Stimulated activated CD8-positive, alpha-beta memory T cell treated with anti-CD3 and anti-CD28 coated beads, Interleukin-4, amount 100 ng/mL, for 24 hours (primary cell): ENCODE measurements at regions not wholly inside any gene's neighbourhood (a gene's known extent, or its start where the extent isn't known, plus 50 kb on each side); places are given as distances from the start of the nearest gene placed in this dataset.

Source experiments
- DNase-seq: peaks from one replicate; pipeline ENCODE4 v3.0.0-alpha.2; 2020; ENCODE audit warnings: low read depth

DNA sequence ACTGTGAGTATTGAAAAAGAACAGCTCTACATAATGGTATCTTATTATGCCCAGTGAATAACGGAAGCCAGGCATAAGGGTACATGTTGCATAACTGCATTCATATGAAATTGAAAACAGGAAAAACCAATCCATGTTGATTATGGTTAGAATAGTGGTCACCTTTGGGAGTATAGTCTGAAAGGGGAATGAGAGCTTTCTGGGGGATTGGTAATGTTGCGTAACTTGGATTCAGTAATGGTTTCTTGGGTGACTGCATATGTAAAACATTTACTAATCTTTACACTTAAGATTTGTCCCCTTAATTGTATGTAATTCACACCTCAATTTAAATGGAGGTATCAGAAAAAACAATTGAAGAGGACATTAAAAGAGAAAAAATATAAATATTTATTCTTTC lies 292.1 kb downstream of the LMO4 start:
- no peak for DNase-seq

DNA sequence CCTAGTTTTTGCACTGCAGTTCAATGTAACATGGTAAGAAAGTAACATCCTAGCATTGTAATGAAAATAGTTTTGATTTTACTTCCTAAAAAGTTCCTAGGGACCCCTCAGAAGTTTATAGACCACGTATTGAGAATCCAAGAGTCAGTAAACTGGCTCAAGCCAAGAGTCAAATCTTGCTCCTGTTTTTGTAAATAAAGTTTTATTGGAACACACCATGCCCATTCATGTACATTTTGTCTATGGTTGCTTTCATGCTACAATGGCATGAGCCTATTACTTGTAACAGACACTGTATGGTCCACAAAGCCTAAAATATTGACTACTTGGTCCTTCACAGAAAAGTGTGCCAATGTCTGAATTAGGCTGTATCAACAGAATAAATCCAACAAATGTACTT lies 301.0 kb downstream of the LMO4 start:
- no peak for DNase-seq

- no peak for DNase-seq
These were observed 303.6 kb downstream of the LMO4 start for GRCh38 chr1:87632232-87632631.

DNA sequence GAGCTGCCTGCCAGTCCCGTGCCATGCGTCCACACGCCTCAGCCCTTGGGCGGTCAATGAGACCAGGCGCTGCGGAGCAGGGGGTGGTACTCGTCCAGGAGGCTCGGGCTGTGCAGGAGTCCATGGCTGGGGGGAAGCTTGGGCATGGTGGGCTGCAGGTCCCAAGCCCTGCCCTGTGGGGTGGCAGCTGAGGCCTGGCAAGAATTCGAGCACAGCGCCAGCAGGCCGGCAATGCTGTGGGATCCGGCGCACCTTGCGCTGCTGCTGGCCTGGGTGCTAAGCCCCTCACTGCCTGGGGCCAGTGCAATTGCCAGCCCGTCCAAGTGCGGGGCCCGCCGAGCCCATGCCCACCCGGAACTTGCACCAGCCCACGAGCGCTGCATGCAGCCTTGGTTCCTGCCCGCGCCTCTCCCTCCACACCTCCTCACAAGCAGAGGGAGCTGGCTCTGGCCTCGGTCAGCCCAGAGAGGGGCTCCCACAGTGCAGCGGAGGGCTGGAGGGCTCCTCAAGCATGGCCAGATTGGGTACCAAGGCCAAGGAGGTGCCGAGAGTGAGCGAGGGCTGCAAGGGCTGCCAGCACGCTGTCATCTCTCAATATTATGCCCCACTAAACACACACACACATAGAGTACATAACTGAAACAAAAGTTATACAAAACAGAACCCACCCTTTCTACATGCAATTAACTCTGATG lies 307.7 kb downstream of the LMO4 start:
- no peak for DNase-seq

DNA sequence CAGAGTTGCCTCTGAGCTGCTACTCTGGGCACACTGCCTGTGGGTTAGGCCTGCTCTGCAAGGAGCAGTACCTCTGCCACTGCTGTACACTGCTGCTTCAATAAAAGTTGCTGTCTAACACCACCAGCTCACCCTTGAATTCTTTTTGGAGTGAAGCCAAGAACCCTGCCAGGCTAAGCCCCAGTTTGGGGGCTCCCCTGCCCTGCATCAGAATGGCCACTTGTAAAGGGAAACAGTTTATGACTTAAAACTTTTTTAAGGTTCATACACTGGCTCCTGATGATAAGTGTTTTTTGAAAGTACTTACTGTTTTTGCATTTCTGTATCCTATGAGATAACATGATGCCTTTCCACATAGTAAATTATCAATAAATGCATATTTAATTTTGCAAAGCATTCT lies 310.0 kb downstream of the LMO4 start:
- DNase-seq: no peak

DNA sequence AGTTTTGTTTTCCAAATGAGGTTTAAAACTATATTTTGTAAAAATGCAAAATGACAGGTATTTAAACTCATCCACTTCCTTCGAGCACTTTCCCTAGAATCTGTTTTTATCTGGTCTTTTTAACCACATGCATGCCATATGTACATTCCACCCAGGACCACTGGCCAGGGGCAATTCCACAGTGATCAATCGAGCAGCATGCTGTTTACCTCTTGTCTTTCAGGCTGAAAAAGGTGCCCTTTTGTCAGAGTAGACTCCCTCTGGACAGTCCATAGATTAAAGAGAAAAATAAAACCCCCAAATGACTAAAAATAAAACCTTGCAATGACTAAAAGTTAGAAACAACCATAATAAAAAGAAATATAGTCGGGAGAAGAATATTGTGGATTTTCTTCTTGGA lies 313.3 kb downstream of the LMO4 start:
- DNase-seq: no peak

DNA sequence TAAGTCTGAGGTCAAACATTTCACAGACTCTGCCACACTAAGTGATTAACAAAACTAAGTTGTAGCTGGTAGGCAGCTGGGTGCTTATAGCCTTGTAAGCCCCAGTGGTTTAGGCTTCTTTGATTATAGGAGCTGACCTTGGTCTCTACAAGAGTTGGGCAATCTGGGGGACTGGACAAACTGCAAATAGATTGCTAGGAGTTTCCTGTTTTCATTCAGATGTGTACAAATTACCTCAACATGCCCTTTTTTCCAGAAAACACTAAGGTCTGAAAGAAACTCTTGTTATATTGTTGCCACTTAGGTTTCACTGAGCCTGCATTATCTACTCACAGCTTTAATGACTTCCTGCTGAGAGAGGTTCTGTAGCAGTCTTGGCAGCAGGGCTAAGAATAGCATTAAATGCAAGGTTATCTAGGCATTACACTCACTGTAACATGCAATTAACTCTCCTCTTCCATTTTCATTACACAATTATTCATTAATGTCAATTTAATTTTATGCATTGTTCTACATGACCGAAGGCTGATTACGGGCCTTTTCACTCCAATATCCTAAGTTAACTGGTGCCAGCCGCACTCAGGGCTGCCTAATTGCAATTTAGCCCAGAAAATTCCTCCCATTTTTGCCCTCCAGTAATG lies 314.0 kb downstream of the LMO4 start:
- DNase-seq: no peak

GRCh38 chr1:87644033-87644578 lies 315.4 kb downstream of the LMO4 start:
- DNase-seq: no peak

- DNase-seq: no peak
These were observed 316.0 kb downstream of the LMO4 start for GRCh38 chr1:87644579-87645190.

GRCh38 chr1:87647430-87648177 lies 318.9 kb downstream of the LMO4 start:
- DNase-seq: no peak

GRCh38 chr1:87648323-87649119 lies 319.8 kb downstream of the LMO4 start:
- DNase-seq: no peak

DNA sequence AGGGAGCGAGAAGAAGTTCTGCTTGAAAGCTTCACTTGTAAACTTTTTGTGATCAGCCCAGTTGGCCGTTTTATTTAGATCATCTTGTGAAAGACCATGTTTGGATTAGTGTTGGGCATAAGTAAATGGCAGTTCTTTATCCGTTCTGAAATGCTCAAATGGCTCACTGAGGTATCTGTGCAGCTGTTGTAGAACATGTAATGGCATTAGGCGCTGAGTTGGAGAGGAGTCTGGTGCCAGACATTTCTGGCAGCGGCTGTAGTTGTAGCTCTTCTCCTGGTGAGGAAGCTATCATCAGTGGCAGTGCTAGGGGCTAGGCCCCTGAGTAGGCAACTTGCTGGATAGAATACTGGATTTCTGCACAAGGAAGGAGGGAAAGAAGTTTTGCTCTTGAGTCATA lies 321.6 kb downstream of the LMO4 start:
- no peak for DNase-seq

GRCh38 chr1:87652176-87652575 lies 323.5 kb downstream of the LMO4 start:
- no peak for DNase-seq

GRCh38 chr1:87665151-87665550 lies 336.5 kb downstream of the LMO4 start:
- DNase-seq: no peak

- no peak for DNase-seq
These were observed 338.0 kb downstream of the LMO4 start for GRCh38 chr1:87666681-87667080.

- no peak for DNase-seq
These were observed 341.0 kb downstream of the LMO4 start for GRCh38 chr1:87669674-87670073.

DNA sequence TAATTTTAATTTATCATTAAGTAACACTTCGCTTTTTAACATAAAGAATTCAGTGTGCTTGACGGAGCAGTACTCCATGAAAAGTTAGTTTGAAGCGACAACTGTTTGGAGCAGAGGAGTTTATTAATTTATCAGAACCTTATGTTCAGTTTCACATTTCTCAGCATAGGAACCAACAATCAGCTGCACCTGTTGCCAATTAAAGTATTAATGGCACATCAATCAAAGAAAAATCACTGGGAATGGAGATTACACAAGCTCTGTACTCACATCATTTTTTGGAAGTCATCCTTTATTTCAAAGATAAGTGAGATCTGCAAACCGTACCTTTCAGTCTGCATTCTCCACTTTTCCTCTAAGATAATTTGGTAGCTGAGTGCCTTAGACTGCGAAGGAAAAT lies 344.6 kb downstream of the LMO4 start:
- no peak for DNase-seq

GRCh38 chr1:87673748-87674147 lies 345.1 kb downstream of the LMO4 start:
- DNase-seq: no peak

DNA sequence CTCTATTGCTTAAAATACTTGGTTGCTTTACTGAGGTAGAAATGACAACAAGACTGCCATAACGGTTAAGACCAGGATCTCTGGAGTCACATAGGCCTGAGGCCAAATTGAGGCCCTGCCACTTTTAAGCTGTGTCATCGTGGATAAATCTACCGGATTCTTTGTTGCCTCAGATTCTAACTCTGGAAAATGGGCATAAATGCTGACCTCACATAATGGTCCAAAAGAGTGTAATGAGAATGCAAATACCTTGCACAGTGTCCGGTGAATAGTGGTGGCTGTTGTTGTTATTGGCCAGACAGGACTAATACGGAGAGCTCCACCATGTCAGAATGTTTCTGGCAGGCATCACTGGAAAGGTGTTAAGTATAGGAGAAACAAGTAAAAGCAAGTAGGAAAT lies 346.1 kb downstream of the LMO4 start:
- DNase-seq: no peak

DNA sequence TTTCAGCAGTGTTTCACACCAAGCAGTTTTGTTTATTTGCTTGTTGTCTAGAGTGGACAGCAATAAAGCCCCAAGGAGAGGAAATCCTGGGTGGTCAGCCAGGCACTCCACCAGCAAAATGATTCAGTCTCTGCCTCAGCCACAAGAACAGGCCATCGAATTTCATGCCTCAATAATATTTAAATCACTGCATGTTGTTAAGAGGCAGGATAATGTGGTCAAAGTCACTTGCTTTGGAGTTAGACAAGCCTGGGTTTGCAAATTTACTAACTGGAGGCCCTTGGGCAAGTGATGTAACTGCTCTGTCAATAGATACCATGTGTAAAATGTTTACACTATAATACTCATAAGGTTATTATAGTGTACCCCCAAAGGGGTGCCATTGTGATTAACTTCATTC lies 349.6 kb downstream of the LMO4 start:
- no peak for DNase-seq

- no peak for DNase-seq
These were observed 353.9 kb downstream of the LMO4 start for GRCh38 chr1:87682565-87682964.
